Neural progenitor cell (in vitro differentiated cells): ENCODE measurements at regions not wholly inside any gene's neighbourhood (a gene's known extent, or its start where the extent isn't known, plus 50 kb on each side); places are given as distances from the start of the nearest gene placed in this dataset.

Experiments used
- DNase-seq: peaks from one replicate; pipeline ENCODE4 v3.0.0-alpha.2; 2016; ENCODE audit warnings: low spot score
- H2AFZ ChIP-seq: fragments of 200-600 bp; sonication (generic); replicated peaks from 2 replicates; pipeline ENCODE4 v1.6.1; 2016; ENCODE audit warnings: antibody characterized with exemption
- H3F3A ChIP-seq: fragments of 200-600 bp; sonication (generic); 2 replicates; pipeline ENCODE4 v1.6.1; 2016; ENCODE audit warnings: antibody characterized with exemption, low read depth
- H3K27ac ChIP-seq: fragments of 200-600 bp; sonication (generic); 2 replicates; pipeline ENCODE4 v1.5.1; 2016; ENCODE audit warnings: mild to moderate bottlenecking
- H3K27me3 ChIP-seq: fragments of 200-600 bp; sonication (generic); 2 replicates; pipeline ENCODE4 v1.6.1; 2016; ENCODE audit warnings: mild to moderate bottlenecking, moderate library complexity
- H3K36me3 ChIP-seq: fragments of 200-600 bp; sonication (generic); 2 replicates; pipeline ENCODE4 v1.5.1; 2016
- H3K4me1 ChIP-seq: fragments of 200-600 bp; sonication (generic); 2 replicates; pipeline ENCODE4 v1.6.1; 2016; ENCODE audit warnings: mixed run types
- H3K4me2 ChIP-seq: fragments of 200-600 bp; sonication (generic); 2 replicates; pipeline ENCODE4 v1.6.1; 2016
- H3K4me3 ChIP-seq: fragments of 200-600 bp; sonication (generic); 2 replicates; pipeline ENCODE4 v1.5.1; 2016
- H3K79me2 ChIP-seq: fragments of 200-600 bp; sonication (generic); 2 replicates; pipeline ENCODE4 v1.6.1; 2016; ENCODE audit warnings: low read depth
- H3K9ac ChIP-seq: fragments of 200-600 bp; sonication (generic); 2 replicates; pipeline ENCODE4 v1.6.1; 2016
- H3K9me3 ChIP-seq: fragments of 200-600 bp; sonication (generic); 2 replicates; pipeline ENCODE4 v1.5.1; 2016; ENCODE audit warnings: low read depth
- H4K20me1 ChIP-seq: fragments of 200-600 bp; sonication (generic); 2 replicates; pipeline ENCODE4 v1.6.1; 2016; ENCODE audit warnings: low read depth
- H3K27ac Mint-ChIP-seq: 3 replicates; pipeline ENCODE4 v1.8.0; 2021; ENCODE audit warnings: mixed read lengths
- H3K27me3 Mint-ChIP-seq: 2 replicates; pipeline ENCODE4 v1.8.0; 2022; ENCODE audit warnings: low read depth, mild to moderate bottlenecking, inconsistent platforms, moderate library complexity, mixed read lengths; ENCODE audit not compliant: insufficient read depth
- H3K36me3 Mint-ChIP-seq: 3 replicates; pipeline ENCODE4 v1.8.0; 2021; ENCODE audit warnings: mixed read lengths
- H3K4me1 Mint-ChIP-seq: 3 replicates; pipeline ENCODE4 v1.8.0; 2021; ENCODE audit warnings: mixed read lengths
- H3K4me3 Mint-ChIP-seq: 3 replicates; pipeline ENCODE4 v1.8.0; 2021; ENCODE audit warnings: mild to moderate bottlenecking, moderate library complexity, mixed read lengths
- H3K9me3 Mint-ChIP-seq: 3 replicates; pipeline ENCODE4 v1.8.0; 2020; ENCODE audit warnings: mixed read lengths
- CTCF ChIP-seq: fragments of 200-600 bp; sonication (generic); IDR thresholded peaks from 2 replicates; pipeline ENCODE4 v1.5.1; 2017; ENCODE audit warnings: antibody characterized with exemption, mild to moderate bottlenecking
- EZH2 ChIP-seq: fragments of 200-600 bp; sonication (generic); IDR thresholded peaks from 2 replicates; pipeline ENCODE4 v1.6.1; 2017; ENCODE audit warnings: antibody characterized with exemption, mild to moderate bottlenecking, moderate library complexity
- EZH2phosphoT487 ChIP-seq: fragments of 200-600 bp; sonication (generic); IDR thresholded peaks from 2 replicates; pipeline ENCODE4 v1.6.1; 2017; ENCODE audit warnings: antibody characterized with exemption

DNA sequence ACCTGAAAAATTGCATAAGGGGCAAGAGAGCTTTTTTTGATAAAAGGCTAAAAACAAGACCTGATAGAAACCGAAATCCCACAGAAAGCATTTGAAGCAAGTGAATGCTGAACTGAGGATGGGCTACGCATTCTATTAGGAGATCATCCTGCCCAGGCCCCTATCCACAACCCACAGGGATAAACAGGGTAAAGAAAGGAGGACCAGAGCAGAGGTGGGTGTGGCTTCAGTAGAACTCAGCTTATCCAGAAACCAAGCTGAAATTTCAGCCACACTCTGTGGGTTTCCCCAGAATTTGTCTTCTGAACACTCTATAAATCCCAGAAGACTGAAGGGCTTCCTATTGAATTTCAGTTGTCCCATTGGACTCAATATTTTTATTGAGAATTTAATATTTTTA is 195.1 kb downstream of the ETS1 start:
- Histone ChIP-seq H3K4me1 (peaks cover 4% of the 10 kb centered on the region), H3K27me3 (no peaks in the 10 kb centered on the region), H3K27ac (no peak overlapping the region), H2AFZ (no peak overlapping the region), H3K9me3 (no peaks in the 10 kb centered on the region), H3K79me2 (no peaks in the 10 kb centered on the region), H3K36me3 (no peaks in the 10 kb centered on the region), H3F3A (no peaks in the 10 kb centered on the region), H3K9ac (no peak overlapping the region), H4K20me1 (no peaks in the 10 kb centered on the region), H3K4me2 (no peak overlapping the region), H3K4me3 (no peak overlapping the region)
- DNase-seq: peak; percentile 10
- Mint-ChIP-seq H3K4me3 (no peak overlapping the region), H3K4me1 (peaks cover 19% of the 10 kb centered on the region), H3K27ac (no peak overlapping the region), H3K27me3 (peaks cover 2% of the 10 kb centered on the region), H3K36me3 (no peaks in the 10 kb centered on the region), H3K9me3 (no peaks in the 10 kb centered on the region)
- TF ChIP-seq EZH2phosphoT487 (no peak), EZH2 (no peak), CTCF (no peak)

DNA sequence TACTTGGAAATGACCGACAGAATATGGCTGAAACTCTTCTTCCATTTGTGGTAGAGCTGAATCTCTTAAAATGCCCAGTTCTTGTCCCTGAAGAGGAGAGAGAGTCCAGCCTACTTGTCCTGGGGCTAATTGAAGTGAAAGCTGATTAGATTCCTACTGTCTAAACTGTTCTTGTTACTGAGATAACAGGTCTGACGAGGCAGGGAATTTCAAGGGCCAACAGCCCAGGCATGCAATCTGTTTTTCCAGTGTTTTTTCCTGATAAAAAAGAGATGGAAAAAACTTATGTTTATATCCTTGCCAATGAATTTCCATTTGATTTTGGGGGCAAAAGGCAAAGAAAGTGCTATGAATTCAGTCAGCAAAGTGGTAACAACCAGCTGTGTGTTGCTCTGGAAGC is 195.5 kb downstream of the ETS1 start:
- no peak for TF ChIP-seq EZH2
- TF ChIP-seq CTCF: no peak
- TF ChIP-seq EZH2phosphoT487: no peak
- Mint-ChIP-seq H3K9me3 (no peaks in the 10 kb centered on the region), H3K4me1 (peaks cover 19% of the 10 kb centered on the region), H3K4me3 (no peak overlapping the region), H3K36me3 (no peaks in the 10 kb centered on the region), H3K27ac (no peak overlapping the region), H3K27me3 (no peaks in the 10 kb centered on the region)
- H3K27me3 ChIP-seq: no peaks in the 10 kb centered on the region
- H3K4me1 ChIP-seq: peaks cover 4% of the 10 kb centered on the region
- no peaks in the 10 kb centered on the region for H3K79me2 ChIP-seq
- H3K9ac ChIP-seq: no peak overlapping the region
- H3K27ac ChIP-seq: no peak overlapping the region
- H3K4me3 ChIP-seq: no peak overlapping the region
- no peaks in the 10 kb centered on the region for H3F3A ChIP-seq
- no peak overlapping the region for H3K4me2 ChIP-seq
- no peak overlapping the region for H2AFZ ChIP-seq
- H3K9me3 ChIP-seq: no peaks in the 10 kb centered on the region
- no peaks in the 10 kb centered on the region for H3K36me3 ChIP-seq
- no peak for DNase-seq
- H4K20me1 ChIP-seq: no peaks in the 10 kb centered on the region

DNA sequence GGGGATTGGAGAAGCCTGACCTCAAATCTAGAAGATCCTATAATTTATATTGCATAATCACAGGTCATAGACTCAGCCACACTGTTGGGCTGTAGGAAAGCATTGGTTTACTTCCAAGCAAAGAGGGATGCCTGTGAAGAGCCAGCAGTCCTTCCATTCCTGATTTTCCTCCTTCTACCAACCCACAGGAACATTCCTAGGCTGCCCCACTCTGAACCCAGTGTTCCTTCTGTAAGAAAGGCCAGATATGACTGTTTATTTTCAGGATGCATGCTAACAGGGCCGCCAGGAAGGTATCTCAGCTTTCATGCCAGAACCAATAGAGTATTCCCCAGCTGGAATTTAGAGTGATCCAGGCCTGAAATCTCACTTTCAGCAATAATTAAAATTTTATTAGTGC is 197.1 kb downstream of the ETS1 start:
- no peak for DNase-seq
- Mint-ChIP-seq H3K4me3 (no peak overlapping the region), H3K4me1 (peaks cover 19% of the 10 kb centered on the region), H3K9me3 (no peaks in the 10 kb centered on the region), H3K36me3 (no peaks in the 10 kb centered on the region), H3K27me3 (peaks cover under 1% of the 10 kb centered on the region), H3K27ac (no peak overlapping the region)
- no peaks in the 10 kb centered on the region for H3K27me3 ChIP-seq
- no peaks in the 10 kb centered on the region for H3K9me3 ChIP-seq
- H3K4me3 ChIP-seq: no peak overlapping the region
- H4K20me1 ChIP-seq: no peaks in the 10 kb centered on the region
- H3K4me1 ChIP-seq: peaks cover 4% of the 10 kb centered on the region
- H2AFZ ChIP-seq: no peak overlapping the region
- H3K36me3 ChIP-seq: no peaks in the 10 kb centered on the region
- TF ChIP-seq EZH2phosphoT487 (no peak), EZH2 (no peak), CTCF (no peak)
- H3F3A ChIP-seq: no peaks in the 10 kb centered on the region
- H3K9ac ChIP-seq: no peak overlapping the region
- no peak overlapping the region for H3K4me2 ChIP-seq
- H3K79me2 ChIP-seq: no peaks in the 10 kb centered on the region
- no peak overlapping the region for H3K27ac ChIP-seq
